ENCODE measurements at regions not wholly inside any gene's neighbourhood (a gene's known extent, or its start where the extent isn't known, plus 50 kb on each side); places are given as distances from the start of the nearest gene placed in this dataset.
"Not testable (repeated sequence)": the region's sequence is repeated elsewhere in the genome, so short reads cannot be mapped to it uniquely, and the experiment has no call there.

GRCh38 chr7:19623676-19624075 is 85.2 kb downstream of the POLR1F start:
- DNase-seq (ENCODE audit: low read depth, low spot score): no peak

GRCh38 chr7:19621740-19622139 is 87.1 kb downstream of the POLR1F start:
- peak; percentile 11 for DNase-seq (ENCODE audit: low read depth, low spot score)

GRCh38 chr7:19620470-19620869 is 88.4 kb downstream of the POLR1F start:
- DNase-seq (ENCODE audit: low read depth, low spot score): no peak

GRCh38 chr7:19619122-19619521 is 89.7 kb downstream of the POLR1F start:
- no peak for DNase-seq (ENCODE audit: low read depth, low spot score)

GRCh38 chr7:19617901-19618300 is 90.9 kb downstream of the POLR1F start:
- no peak for DNase-seq (ENCODE audit: low read depth, low spot score)

- no peak for DNase-seq (ENCODE audit: low read depth, low spot score)
Measured at GRCh38 chr7:19610194-19610943, 98.5 kb downstream of the POLR1F start.

- no peak for DNase-seq (ENCODE audit: low read depth, low spot score)
Measured at GRCh38 chr7:19589446-19589845, 119.4 kb downstream of the POLR1F start.

- no peak for DNase-seq (ENCODE audit: low read depth, low spot score)
Measured at GRCh38 chr7:19587291-19587690, 121.5 kb downstream of the POLR1F start.

GRCh38 chr7:19585761-19586160 is 123.1 kb downstream of the POLR1F start:
- DNase-seq (ENCODE audit: low read depth, low spot score): no peak

- no peak for DNase-seq (ENCODE audit: low read depth, low spot score)
Measured at GRCh38 chr7:19575909-19576557, 132.8 kb downstream of the POLR1F start.

- no peak for DNase-seq (ENCODE audit: low read depth, low spot score)
Measured at GRCh38 chr7:19574131-19574530, 134.7 kb downstream of the POLR1F start.

GRCh38 chr7:19572566-19572965 is 136.3 kb downstream of the POLR1F start:
- DNase-seq (ENCODE audit: low read depth, low spot score): no peak

- no peak for DNase-seq (ENCODE audit: low read depth, low spot score)
Measured at GRCh38 chr7:19567011-19567410, 141.8 kb downstream of the POLR1F start.

- DNase-seq (ENCODE audit: low read depth, low spot score): no peak
Measured at GRCh38 chr7:19565602-19566001, 143.2 kb downstream of the POLR1F start.

- DNase-seq (ENCODE audit: low read depth, low spot score): no peak
Measured at GRCh38 chr7:19561121-19561805, 147.6 kb downstream of the POLR1F start.

GRCh38 chr7:19560111-19560883 is 148.5 kb downstream of the POLR1F start:
- peak; percentile 63 for DNase-seq (ENCODE audit: low read depth, low spot score)

GRCh38 chr7:19558527-19558926 is 150.3 kb downstream of the POLR1F start:
- DNase-seq (ENCODE audit: low read depth, low spot score): peak; percentile 21

GRCh38 chr7:19557726-19558465 is 150.9 kb downstream of the POLR1F start:
- no peak for DNase-seq (ENCODE audit: low read depth, low spot score)

- DNase-seq (ENCODE audit: low read depth, low spot score): no peak
Measured at GRCh38 chr7:19554581-19554980, 154.3 kb downstream of the POLR1F start.

GRCh38 chr7:19552576-19552975 is 156.3 kb downstream of the POLR1F start:
- no peak for DNase-seq (ENCODE audit: low read depth, low spot score)

- DNase-seq (ENCODE audit: low read depth, low spot score): not testable (repeated sequence)
Measured at GRCh38 chr7:19549246-19549645, 159.6 kb downstream of the POLR1F start.
